CD4-positive, alpha-beta T cell treated with Interleukin-2 at 100 ng/mL for 4 hours (primary cell): ENCODE measurements at regions not wholly inside any gene's neighbourhood (a gene's known extent, or its start where the extent isn't known, plus 50 kb on each side); places are given as distances from the start of the nearest gene placed in this dataset.
"Not testable (repeated sequence)": the region's sequence is repeated elsewhere in the genome, so short reads cannot be mapped to it uniquely, and the experiment has no call there.

ENCODE experiments used
- DNase-seq: peaks from one replicate; pipeline ENCODE4 v3.0.0-alpha.2; 2020; ENCODE audit warnings: low spot score

DNA sequence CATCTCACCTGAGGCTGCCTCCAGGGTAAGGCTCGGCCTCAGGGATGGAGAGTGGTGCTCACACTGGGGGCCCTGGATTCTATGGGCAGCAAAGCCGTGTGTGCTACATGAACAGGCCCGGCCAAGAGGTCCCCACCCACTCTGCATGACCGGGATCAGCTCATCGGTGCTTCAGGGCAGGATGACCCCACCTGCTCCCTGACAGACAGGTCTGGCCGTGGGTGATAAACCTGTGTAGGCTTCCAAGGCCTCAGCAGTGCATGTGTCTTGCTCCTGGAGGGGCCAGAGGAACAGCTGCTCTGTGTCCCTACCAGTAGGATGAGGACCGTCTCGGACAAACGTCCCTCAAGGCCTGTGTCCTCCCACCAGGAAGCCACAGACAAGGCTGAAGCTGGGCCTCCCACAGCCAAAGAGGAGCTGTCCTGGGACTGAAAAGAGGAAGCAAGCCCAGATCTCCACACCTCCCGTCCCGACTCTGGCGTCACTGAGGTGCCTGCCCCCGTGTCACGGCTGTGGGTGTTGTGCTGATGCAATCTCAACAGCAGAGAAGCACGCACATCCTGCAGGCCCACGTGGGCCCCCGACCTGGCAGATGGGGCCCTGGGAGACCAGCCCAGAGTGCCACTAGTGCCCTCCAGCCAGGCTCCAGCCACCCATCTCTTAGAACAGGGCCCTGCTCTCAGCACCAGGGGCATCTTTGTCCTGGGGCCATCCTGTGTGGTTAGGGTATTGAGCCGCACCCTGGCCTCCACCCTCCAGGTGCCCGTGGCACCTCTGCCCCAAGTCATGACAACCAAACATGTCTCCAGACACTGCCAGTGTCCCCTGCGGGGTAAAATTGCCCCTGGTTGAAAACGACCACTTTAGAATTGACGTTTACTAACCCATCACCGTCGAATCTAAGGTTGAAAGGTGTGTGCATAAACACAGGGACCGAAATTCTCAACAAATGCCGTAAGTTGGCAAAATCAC, 5455.9 kb upstream of the TPTE start:
- peak; percentile 2 for DNase-seq

DNA sequence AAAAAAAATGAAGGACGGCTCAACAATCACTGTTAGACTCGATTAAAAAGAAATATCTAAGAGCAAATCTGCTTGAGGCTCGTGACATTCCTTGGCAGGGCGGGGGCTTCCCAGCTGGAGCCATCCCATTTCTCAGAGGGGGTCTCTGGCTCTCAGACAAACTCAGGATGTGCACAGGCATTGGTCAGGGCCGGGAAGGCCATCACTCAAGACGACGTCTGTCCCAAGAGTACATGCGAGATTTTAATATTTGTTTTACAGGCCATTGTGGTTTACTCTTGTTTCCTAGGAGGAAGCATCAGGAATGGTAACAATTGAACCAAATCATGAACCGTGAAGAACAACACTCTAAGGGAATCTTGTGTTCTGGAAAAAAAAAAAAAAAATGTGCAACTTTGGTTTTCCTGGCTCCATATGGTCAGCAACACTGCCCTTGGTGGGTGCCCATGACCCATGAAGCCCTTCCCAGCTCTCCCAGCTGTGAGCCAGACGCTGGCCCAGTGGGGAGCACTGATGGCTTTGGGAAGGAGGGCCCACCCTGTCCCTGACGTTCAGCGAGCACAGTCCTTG, 5454.6 kb upstream of the TPTE start:
- DNase-seq: not testable (repeated sequence)

DNA sequence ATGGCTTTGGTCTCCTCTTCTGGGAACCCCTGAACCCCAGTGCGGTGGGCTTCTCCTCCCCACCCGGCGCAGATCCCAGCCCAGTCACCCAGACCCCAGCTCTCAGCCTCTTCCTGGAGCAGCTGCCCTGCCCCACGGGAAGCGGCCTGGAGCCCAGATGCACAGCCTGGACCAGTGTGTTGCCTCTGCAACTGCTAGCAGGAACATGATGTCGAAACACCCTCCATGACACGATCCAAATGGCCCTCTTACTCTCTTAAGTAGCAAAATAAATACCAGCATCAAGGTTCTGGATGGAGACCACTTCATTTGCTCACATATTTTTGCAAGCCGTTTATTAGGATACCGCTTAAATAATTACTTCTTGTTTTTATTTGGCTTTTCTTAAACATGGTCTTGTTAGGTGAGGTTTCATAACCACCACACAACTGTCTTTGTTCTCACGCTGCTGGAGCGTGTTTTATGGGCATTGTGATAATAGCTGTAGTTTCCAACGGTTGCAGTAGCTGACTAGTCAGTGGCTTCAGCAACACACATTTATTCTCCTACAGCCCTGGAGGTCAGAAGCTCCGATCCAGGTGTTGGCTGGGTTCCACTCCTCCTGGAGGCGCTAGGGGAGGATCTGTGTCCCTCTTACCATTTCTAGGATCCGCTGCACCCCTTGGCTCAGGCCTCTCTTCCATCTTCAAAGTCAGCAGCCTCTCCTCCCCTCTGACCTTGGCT, 5453.9 kb upstream of the TPTE start:
- not testable (repeated sequence) for DNase-seq

DNA sequence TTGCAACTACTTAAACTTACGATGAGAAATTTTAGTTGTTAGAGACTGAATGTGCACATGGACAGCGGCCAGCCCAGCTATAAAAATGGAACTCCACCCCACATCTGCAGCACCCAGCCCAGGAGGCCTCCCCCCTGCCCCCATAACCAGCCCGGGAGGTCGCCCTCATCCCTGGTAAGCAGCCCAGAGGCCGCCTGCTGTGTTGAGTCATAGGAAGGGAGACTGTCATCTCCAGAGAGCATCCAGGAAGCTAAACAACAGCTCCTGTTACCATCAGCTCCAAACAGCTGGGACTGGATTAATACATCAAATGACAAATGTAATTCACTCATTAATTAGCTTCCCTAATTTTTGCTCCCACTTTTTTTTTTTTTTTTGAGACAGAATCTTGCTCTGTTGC, 5452.7 kb upstream of the TPTE start:
- not testable (repeated sequence) for DNase-seq

DNA sequence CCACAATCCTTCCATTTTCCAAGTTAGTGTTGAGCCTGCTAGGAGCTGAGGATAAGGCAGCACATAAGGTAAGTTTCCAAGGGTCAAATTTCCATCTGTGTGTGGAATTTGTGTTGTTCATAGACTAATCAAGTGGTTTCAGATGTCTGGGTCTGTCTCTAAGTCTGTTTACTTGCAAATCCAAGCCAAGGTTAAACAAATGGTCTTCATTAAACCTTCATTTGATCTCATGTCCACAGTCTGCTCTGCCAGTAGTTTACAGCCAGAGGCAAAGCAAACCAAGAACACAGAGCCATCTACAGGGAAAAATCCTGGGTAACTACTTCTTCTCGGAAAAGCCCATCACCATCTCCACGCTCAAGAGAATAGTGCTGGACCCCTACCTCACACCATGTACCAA, 5450.2 kb upstream of the TPTE start:
- not testable (repeated sequence) for DNase-seq

DNA sequence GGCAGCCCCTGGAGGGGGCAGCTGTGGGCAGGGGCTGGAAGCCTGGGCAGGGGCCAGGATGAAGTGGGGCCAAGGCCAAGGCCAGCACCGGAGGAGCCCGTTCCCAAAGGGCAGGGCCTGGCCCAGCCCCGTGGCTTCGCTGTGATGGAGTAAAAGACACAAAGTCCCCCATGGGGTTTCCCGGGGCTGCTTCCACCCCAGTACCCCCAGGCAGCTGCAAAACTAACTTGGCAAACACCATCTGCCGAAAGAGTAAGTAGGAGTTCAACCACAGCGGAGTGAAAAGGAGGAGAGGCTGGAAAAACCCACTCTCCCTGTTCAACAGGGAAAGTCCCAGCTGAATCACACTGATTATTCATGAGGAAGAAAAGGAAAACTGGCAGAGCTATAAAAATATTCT, 5444.5 kb upstream of the TPTE start:
- not testable (repeated sequence) for DNase-seq

DNA sequence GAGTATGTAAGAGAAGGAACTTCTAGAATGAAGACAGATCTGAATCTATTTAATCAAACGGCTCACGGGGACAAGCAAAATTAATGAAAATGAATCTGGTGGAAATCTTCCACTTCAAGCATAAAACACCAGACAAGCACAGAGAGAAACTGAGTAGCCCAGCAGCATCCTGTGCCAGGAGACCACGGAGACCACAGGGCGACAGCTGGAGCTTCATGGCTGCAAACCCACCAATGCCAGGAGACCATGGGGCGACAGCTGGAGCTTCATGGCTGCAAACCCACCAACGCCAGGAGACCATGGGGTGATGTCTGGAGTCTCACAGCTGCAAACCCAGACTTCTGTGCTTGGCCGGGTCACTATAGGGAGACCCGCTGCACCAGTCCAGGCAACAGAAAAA, 5442.0 kb upstream of the TPTE start:
- not testable (repeated sequence) for DNase-seq

DNA sequence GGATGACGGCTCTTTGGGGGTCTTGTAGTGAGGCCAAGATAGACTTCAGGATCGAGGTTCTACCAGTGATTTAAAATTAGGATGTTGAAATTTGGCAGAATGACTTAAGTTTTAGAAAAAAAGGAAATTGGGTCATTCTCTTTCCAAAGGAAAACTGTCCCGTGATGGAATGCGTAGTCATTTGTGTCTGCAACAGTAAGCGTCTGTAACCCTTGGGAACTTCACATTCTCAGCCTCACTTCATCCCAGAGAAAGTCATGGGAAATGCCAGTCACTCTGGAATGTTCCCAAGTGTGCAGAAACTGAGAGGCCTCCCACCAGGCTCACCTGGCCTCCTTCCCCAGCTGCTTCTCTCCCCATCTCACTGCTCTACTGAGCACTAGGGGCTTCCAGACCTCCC, 5441.4 kb upstream of the TPTE start:
- not testable (repeated sequence) for DNase-seq

DNA sequence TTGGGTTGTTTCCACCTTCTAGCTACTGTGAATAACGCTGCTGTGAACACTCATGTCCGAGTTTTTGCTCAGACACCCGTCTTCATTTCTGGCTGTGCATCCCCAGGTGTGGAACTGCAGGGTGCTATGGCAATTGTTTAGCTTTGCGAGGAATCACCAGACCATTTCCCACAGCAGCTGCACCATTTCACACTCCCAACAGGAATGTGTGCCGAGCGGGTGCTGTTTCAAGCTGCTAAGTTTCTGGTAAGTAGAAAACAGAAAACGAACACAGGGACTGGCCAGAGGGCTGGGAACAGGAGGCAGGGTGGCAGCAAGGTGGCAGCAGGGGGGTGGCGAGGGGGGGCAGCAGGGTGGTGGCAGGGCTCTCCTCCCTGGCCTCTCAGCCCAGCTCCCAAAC, 5437.1 kb upstream of the TPTE start:
- not testable (repeated sequence) for DNase-seq

DNA sequence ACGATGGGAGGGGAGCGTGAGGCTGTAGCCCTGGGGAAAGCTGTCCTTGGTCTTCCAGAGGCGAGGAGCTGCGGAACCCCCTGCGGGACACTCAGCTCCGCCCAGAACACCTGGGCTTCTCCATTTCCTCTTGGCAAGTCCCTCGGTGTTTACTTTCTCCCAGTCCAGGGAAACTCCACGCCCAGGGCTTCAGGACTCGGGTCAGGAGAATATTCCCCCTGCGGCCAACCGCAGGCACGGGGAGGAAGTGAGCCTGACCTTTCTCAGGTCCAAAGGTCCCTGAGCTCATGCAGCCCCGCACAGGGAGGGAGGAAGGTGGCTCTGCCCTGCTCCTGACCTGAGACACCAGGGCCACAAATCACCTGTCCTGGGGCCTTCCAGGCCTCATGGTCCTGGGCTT, 5435.9 kb upstream of the TPTE start:
- not testable (repeated sequence) for DNase-seq

DNA sequence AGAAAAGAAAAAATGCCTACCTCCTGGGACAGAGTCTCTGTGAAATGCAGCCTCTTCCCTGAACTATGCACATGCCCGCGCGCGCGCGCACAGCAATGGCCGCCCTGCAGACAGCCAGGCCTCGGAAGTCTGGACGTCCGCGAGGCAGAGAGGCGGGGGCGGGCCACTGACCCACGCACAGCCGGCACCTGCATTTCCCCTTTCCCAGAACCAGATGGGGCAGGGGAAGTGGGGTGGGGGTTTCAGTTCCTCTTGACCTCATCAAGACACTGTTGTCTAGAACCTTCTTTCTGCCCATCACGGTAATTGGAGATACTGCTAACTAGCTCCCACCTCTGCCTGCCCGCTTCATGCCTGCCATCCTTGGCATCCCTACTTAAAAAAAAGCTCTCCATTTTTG, 5435.0 kb upstream of the TPTE start:
- not testable (repeated sequence) for DNase-seq

DNA sequence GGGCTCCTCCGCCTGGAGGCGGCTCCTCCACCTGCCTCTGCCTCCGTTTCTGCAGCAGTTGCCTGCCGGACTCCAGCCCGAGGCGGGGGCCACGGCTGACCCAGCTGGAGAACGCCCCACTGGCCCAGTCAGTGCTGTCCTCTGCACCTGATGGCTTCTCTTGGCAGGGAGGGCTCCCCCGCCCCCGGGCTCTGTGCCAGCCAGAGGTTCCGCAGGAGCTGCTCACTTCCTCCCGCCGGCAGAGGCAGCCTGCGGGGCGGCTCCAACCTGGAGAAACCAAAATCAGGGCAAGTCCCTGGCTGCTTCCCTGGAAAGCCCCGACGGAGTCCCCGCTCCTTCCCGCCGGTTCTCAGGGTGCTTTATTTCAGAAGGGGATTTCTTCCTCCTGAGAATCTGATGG, 5432.6 kb upstream of the TPTE start:
- DNase-seq: not testable (repeated sequence)

DNA sequence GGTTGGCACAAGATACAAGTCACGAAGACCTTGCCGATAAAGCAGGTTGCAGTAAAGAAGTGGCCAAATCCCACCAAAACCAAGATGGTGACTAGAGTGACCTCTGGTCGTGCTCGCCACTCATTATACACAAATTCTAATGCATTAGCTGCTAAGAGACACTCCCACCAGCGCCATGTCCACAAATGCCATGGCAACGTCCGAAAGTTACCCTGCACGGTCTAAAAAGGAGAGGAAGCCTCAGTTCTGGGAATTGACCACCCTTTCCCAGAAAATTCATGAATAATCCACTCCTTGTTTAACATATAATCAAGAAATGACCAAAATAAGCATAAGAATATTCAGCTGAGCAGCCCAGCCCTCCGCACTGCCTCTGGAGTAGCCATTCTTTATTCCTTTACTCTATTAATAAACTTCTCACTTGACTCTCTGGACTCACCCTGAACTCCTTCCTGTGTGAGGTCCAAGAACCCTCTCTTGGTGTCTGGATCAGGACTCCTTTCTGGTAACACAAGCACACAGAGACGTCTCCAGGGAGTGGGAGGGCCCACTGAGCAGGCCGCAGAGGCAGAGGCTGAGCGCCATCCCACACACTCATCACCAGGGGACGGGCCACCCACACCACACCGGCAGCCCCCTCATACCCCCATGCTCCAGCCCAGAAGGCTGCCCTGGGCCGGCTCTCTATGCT, 5431.8 kb upstream of the TPTE start:
- not testable (repeated sequence) for DNase-seq

DNA sequence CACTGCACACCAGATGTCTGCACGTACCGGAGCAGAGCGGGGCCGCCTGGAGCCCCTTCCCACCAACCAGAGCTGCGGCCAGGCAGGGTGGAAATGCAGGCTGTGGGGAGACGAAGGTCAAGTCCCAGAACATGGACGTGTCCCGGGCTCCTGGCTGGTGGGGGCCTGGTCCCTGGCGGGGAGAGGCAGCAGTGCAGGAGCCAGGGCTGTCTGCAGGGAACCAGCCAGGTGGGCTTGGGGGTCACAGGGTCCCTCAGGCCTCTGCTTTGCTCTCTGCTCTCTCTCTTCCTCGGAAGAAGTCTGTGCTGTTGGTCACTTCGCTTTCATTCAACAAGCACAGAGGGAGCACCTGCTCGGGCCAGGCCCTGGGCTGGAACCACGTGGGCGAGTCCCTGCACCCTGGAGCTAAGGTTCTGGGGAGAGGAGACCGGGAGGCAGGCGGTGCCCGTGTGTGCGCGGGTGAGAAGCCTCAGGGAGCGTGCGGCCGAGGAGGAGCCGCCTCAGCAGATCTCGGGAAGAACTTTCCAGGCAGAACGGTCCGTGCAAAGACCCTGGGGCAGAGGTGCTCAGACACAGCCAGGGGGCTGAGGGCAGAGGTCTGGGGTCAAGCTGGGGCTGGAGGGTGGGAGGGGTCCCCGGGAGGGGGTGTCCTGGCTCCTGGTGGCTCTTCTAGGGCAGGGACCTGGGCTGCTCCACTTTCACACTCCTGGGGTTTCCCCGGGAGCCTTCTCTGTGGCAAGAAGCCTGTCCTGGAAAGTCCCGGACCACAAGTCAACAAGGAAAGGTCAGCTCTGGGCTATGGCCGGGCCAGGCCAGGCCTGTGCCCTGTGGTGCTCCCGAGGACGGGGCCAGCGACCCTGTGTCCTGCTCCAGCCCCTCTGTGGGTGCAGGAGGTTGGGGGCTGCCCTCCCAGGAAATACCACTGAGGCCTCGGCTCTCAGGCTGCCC, 5431.0 kb upstream of the TPTE start:
- DNase-seq: not testable (repeated sequence)

DNA sequence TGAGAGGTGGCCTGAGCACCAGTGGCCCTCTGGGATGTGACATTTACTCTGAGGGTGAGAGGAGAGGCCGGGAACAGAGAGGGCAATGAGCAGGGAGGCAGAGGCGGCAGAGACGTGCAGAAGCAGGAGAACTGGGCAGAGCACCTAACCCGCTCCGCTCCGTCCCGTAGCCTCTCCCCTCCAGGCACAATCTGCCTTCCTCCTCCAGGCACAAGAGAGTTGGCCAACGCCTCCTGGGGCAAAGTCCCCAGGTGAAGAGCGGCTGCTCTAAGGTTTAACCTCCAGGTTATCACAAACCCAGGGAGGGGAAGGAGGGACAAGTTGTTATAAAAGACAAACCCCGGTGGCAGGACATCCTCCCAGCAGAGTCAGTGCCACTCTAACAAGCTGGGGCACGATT, 5430.1 kb upstream of the TPTE start:
- DNase-seq: not testable (repeated sequence)

DNA sequence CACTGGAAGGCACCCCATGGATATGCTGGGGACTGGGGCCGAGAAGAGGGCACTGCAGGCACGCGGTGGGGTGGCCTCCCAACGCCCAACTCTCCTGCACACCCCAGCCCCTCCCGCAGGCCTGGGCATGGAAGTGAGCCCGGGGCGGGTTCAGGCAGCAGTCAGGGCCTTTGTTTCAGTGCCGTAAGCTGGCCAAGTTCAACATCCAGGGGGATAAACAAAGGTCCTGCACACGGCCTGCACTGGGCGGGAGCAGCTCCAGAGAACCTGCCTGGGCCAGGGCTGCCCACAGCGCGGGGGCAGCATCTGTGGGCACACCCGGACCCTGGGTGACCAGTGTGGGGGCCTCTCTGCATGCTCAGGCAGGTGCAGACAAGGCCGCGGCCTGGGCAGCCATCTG, 5425.8 kb upstream of the TPTE start:
- not testable (repeated sequence) for DNase-seq

DNA sequence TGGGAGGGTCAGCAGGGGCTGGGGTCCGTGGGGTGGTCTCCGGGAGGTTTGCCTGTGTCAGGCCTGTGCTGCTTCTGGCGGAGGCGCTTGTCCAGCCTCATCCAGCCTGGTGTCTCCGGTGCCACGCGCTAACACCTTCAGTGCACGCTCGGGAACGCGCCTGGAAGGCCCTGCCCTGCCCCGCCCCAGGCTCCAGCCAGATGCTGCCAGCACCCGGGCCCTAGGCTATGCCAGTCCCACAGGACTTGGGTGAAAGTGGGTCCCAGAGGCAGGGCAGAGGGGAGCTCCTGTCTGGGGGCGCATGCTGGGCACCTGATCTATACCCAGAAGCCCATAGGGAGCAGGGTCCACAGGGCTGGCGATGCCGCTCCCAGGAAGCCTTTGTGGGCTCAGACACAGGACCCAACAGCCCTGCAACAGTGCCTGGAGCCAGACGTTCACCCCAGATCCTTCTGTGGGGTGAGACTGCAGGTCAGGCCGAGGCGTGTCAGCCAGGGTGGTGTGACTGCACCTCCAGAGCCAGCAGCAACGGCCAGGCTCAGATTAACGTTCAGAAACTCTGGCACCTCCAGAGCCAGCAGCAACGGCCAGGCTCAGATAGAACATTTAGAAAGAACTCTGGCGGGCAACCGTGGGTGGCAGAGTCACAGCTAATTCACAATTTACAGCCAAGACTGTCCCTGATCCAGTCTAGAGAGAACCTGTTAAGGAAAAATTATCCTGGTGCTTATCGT, 5423.2 kb upstream of the TPTE start:
- DNase-seq: not testable (repeated sequence)

DNA sequence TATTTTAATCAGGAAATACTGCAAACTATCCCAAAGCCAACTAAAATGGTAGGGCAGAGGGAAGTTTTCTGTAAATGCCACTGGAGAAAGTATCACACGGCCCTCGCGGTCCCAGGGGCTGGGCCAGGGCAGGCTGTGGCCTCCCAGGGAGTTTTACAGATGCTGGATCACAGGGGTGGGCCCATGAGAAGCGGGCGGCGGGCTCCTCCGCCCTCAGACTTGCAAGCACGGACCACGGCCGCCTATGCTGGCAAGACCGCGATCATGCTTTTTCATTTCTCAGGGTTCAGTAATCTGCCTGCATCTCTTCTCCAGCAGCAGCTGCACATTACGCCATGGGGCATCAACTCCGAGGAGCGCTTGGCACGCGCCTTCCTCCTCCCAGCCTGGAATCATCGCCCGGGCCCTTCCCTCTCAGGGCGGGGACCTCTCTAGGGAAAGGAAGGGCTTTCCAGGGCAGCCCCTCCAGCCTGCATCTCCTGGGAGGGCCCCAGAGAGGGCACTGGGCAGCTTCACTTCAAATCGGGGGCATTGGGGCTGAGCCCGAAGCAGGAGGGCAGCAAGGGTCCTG, 5420.7 kb upstream of the TPTE start:
- DNase-seq: not testable (repeated sequence)

DNA sequence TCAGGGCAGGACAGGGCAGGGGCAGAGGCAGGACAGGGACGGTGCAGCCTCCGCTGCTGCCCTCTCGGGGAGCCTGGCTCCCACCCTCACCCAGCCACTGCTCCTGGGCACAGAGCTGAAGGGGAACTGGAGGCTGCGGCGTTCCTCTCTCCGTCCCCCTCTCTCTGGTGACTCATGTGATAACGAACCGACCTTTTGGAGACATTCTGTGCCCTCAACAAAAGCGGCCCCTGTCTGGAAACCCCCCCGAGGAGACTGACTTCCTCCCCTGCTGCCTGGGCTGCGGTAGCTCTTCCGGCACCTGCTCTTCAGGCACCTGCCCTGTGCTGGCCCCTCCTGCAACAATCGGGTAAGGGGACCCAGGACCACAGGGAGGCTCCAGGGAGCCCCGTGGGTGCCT, 5419.6 kb upstream of the TPTE start:
- peak; percentile 90 for DNase-seq
